ENCODE measurements at regions not wholly inside any gene's neighbourhood (a gene's known extent, or its start where the extent isn't known, plus 50 kb on each side); places are given as distances from the start of the nearest gene placed in this dataset.

DNA sequence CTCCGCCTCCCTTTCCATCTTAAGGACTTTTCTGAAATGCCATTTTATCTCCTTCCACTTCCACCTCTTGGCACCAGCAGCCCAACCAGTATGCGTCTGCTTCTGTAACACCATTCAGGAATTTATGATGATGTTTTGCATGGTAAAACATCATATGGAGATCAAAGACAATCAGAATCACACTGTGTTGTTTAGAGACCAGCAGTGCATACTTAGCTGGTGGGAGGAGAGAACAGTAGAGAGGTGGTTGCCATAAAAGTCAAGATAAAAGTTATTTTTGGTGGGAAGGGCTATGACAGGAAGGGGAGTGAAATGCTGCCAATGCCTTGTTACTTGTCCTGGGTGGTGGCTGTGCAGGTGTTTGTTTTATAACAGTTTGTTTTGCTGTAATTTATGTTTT lies 268.0 kb downstream of the OPA1 start:
- no peak for TF ChIP-seq EZH2 (IDR thresholded peaks at IDR 0.05; ENCODE audit: low read depth, low read length, severe bottlenecking)
- TF ChIP-seq SIN3A (conservative IDR thresholded peaks at IDR 0.05 in 1 of 2, IDR thresholded peaks at IDR 0.05 in 1 of 2; ENCODE audit: low read depth in 1 of 2, low read length in 2 of 2) = no peak
- TF ChIP-seq, protein P1, sequence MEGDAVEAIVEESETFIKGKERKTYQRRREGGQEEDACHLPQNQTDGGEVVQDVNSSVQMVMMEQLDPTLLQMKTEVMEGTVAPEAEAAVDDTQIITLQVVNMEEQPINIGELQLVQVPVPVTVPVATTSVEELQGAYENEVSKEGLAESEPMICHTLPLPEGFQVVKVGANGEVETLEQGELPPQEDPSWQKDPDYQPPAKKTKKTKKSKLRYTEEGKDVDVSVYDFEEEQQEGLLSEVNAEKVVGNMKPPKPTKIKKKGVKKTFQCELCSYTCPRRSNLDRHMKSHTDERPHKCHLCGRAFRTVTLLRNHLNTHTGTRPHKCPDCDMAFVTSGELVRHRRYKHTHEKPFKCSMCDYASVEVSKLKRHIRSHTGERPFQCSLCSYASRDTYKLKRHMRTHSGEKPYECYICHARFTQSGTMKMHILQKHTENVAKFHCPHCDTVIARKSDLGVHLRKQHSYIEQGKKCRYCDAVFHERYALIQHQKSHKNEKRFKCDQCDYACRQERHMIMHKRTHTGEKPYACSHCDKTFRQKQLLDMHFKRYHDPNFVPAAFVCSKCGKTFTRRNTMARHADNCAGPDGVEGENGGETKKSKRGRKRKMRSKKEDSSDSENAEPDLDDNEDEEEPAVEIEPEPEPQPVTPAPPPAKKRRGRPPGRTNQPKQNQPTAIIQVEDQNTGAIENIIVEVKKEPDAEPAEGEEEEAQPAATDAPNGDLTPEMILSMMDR (IDR thresholded peaks at IDR 0.05; ENCODE audit: control extremely low read depth in 1 of 3, insufficient read depth in 1 of 3, low read depth in 1 of 3, low read length in 3 of 3) = no peak
- TF ChIP-seq RAD21 (IDR thresholded peaks at IDR 0.05 in 1 of 2, conservative IDR thresholded peaks at IDR 0.05 in 1 of 2; ENCODE audit: low read depth in 2 of 2, low read length in 2 of 2) = no peak
- TF ChIP-seq YY1 (IDR thresholded peaks at IDR 0.05; ENCODE audit: low read depth, low read length) = no peak
- TF ChIP-seq, protein P2, sequence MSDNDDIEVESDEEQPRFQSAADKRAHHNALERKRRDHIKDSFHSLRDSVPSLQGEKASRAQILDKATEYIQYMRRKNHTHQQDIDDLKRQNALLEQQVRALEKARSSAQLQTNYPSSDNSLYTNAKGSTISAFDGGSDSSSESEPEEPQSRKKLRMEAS (IDR thresholded peaks at IDR 0.05) = no peak
- no peak for TF ChIP-seq KDM1A (IDR thresholded peaks at IDR 0.05; ENCODE audit: borderline replicate concordance, low read length)
- TF ChIP-seq, protein P3, sequence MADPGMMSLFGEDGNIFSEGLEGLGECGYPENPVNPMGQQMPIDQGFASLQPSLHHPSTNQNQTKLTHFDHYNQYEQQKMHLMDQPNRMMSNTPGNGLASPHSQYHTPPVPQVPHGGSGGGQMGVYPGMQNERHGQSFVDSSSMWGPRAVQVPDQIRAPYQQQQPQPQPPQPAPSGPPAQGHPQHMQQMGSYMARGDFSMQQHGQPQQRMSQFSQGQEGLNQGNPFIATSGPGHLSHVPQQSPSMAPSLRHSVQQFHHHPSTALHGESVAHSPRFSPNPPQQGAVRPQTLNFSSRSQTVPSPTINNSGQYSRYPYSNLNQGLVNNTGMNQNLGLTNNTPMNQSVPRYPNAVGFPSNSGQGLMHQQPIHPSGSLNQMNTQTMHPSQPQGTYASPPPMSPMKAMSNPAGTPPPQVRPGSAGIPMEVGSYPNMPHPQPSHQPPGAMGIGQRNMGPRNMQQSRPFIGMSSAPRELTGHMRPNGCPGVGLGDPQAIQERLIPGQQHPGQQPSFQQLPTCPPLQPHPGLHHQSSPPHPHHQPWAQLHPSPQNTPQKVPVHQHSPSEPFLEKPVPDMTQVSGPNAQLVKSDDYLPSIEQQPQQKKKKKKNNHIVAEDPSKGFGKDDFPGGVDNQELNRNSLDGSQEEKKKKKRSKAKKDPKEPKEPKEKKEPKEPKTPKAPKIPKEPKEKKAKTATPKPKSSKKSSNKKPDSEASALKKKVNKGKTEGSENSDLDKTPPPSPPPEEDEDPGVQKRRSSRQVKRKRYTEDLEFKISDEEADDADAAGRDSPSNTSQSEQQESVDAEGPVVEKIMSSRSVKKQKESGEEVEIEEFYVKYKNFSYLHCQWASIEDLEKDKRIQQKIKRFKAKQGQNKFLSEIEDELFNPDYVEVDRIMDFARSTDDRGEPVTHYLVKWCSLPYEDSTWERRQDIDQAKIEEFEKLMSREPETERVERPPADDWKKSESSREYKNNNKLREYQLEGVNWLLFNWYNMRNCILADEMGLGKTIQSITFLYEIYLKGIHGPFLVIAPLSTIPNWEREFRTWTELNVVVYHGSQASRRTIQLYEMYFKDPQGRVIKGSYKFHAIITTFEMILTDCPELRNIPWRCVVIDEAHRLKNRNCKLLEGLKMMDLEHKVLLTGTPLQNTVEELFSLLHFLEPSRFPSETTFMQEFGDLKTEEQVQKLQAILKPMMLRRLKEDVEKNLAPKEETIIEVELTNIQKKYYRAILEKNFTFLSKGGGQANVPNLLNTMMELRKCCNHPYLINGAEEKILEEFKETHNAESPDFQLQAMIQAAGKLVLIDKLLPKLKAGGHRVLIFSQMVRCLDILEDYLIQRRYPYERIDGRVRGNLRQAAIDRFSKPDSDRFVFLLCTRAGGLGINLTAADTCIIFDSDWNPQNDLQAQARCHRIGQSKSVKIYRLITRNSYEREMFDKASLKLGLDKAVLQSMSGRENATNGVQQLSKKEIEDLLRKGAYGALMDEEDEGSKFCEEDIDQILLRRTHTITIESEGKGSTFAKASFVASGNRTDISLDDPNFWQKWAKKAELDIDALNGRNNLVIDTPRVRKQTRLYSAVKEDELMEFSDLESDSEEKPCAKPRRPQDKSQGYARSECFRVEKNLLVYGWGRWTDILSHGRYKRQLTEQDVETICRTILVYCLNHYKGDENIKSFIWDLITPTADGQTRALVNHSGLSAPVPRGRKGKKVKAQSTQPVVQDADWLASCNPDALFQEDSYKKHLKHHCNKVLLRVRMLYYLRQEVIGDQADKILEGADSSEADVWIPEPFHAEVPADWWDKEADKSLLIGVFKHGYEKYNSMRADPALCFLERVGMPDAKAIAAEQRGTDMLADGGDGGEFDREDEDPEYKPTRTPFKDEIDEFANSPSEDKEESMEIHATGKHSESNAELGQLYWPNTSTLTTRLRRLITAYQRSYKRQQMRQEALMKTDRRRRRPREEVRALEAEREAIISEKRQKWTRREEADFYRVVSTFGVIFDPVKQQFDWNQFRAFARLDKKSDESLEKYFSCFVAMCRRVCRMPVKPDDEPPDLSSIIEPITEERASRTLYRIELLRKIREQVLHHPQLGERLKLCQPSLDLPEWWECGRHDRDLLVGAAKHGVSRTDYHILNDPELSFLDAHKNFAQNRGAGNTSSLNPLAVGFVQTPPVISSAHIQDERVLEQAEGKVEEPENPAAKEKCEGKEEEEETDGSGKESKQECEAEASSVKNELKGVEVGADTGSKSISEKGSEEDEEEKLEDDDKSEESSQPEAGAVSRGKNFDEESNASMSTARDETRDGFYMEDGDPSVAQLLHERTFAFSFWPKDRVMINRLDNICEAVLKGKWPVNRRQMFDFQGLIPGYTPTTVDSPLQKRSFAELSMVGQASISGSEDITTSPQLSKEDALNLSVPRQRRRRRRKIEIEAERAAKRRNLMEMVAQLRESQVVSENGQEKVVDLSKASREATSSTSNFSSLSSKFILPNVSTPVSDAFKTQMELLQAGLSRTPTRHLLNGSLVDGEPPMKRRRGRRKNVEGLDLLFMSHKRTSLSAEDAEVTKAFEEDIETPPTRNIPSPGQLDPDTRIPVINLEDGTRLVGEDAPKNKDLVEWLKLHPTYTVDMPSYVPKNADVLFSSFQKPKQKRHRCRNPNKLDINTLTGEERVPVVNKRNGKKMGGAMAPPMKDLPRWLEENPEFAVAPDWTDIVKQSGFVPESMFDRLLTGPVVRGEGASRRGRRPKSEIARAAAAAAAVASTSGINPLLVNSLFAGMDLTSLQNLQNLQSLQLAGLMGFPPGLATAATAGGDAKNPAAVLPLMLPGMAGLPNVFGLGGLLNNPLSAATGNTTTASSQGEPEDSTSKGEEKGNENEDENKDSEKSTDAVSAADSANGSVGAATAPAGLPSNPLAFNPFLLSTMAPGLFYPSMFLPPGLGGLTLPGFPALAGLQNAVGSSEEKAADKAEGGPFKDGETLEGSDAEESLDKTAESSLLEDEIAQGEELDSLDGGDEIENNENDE (IDR thresholded peaks at IDR 0.05; ENCODE audit: insufficient replicate concordance, low read length) = no peak
- TF ChIP-seq, protein P4, sequence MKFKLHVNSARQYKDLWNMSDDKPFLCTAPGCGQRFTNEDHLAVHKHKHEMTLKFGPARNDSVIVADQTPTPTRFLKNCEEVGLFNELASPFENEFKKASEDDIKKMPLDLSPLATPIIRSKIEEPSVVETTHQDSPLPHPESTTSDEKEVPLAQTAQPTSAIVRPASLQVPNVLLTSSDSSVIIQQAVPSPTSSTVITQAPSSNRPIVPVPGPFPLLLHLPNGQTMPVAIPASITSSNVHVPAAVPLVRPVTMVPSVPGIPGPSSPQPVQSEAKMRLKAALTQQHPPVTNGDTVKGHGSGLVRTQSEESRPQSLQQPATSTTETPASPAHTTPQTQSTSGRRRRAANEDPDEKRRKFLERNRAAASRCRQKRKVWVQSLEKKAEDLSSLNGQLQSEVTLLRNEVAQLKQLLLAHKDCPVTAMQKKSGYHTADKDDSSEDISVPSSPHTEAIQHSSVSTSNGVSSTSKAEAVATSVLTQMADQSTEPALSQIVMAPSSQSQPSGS (IDR thresholded peaks at IDR 0.05; ENCODE audit: low read length) = no peak
- TF ChIP-seq BCL11A (IDR thresholded peaks at IDR 0.05; ENCODE audit: low read depth in 2 of 2, low read length in 2 of 2) = no peak

Data from H1 (cell line).